Activated CD4-positive, alpha-beta T cell treated with anti-CD3 and anti-CD28 coated beads, Interleukin-2, amount 50 U/mL, for 24 hours (primary cell): ENCODE measurements at regions not wholly inside any gene's neighbourhood (a gene's known extent, or its start where the extent isn't known, plus 50 kb on each side); places are given as distances from the start of the nearest gene placed in this dataset.
"Not testable (repeated sequence)": the region's sequence is repeated elsewhere in the genome, so short reads cannot be mapped to it uniquely, and the experiment has no call there.

Source experiments
- DNase-seq, 2 donors: peaks; one replicate each; pipeline ENCODE4 v3.0.0-alpha.2; 2020; ENCODE audit warnings: low read depth in 1 of 2, low spot score in 1 of 2

DNA sequence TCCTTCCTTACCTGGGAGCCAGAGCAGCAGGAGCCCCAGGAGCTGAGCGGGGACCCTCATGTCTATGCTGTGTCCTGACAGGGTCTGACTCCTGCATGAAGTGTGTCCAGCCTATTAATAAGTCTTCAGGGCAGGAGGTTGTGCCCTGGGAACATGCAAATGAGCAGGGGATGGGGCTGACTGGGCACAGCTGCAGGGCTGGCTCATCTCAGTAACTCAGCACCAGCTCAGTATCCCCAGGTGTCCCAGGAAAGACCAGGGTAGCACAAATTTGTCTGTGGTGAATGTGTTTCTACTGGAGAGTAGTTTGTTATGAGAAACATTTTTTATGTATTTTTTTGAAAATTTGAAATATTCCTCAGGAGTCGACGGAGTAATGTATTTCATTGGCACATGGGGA, 301.3 kb downstream of the RPIA start:
- DNase-seq: not testable (repeated sequence)

DNA sequence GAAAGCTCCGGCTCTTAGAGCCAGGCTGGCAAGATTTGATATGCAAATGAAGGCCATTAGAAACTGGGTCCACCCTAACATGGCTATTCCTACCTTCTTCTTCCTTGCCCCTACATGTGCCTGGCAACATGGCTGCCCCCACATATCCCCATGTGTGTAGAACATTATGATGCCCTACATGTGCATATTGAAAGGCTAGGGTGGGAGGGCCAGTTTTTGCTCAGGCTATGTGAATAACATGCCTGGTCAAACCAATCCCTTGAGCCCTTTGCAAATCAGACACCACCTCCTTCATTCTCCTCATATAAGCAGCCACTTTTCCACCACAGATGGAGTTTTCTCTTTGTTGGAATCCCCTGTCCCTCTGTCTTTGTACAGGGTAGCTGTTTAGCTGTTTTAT, 303.4 kb downstream of the RPIA start:
- not testable (repeated sequence) for DNase-seq

DNA sequence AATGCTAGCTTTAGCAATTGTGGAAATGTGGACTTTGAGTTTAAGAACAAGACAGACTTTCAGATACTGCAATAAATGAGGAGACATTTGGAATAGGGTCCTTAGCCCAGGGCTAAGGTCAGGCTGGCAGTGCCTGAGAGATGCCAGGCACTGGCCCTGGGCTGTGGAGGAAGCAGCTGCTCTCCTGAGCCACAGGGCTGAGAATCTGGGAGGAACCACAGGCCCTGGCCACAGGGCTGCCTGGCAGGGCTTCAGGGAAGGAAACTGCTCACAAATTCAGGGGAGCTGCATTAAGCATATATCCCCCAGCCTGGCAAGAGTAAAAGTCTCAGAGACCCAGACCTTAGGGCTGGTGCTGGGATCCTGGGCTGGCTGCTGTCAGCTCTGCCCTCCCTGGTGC, 305.1 kb downstream of the RPIA start:
- not testable (repeated sequence) for DNase-seq

DNA sequence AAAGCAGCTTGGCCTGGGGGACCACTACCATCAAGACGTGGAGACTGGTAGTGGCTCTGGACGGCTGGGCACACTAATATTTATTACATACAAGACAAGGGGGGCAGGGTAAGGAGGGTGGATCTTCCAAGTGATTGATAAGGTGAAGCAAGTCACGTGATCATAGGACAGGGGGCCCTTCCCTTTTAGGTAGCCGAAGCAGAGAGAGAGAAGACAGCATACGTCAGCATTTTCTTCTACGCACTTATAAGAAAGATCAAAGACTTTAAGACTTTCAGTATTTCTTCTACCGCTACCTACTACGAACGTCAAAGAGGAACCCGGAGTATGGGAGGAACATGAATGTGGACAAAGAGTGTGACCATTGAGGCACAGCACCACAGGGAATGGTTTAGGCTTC, 307.9 kb downstream of the RPIA start:
- no peak for DNase-seq

DNA sequence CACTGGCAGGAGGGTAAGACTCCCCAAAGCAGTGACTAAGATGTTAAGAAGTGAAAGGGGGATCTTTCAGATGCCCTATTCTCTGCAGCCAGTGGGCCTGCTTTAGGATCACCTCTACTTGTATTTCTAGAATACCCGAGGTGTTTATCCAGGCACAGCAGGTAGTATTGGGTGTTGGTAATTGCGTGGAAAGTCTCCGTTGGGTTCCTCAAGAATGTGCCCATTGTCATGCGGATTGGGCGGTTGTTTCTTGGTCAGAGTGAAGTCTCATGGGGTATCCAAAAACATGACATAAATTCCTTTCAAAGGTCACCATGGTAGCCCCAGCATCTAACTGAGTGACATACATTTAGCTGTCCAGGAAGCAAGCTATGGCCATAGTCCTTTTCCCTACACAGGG, 308.8 kb downstream of the RPIA start:
- no peak for DNase-seq

DNA sequence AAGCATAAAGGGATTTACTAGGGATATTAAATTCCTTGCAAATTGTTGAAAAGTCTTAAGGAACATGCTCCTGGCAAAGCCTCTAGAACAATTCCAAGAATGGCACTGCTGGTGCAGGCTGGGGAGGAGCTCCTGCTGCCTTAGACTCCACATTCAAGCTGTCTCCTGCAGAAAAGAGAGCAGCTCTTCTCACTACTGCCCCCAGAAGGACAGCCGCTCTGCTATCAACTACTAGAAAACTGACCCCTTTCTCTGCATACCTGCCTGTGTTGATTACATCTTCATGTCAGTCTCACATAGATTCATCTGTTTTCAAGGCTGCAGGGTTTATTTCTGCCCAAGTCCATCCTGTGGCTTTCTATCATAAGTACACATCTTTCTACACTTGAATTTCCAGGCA, 312.8 kb downstream of the RPIA start:
- DNase-seq: not testable (repeated sequence)

DNA sequence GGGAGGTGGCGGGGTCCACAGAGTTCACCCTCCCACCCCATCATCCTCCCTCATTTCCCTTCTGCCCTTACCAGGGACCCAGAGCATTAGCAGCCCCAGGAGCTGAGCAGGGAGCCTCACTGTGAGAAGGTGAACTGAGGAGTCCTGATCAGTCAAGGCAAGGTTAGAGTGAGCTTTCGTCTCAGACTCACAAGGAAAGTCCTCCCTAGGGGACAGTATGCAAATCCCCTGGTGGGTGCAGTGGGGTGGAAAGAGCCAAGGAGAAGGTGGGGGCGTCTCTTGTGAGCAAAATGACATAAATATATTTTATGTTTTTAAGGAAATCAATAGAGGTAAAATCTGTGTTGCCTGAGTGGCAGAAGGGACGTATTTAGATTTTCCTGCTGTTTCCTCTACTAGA, 329.1 kb downstream of the RPIA start:
- not testable (repeated sequence) for DNase-seq

DNA sequence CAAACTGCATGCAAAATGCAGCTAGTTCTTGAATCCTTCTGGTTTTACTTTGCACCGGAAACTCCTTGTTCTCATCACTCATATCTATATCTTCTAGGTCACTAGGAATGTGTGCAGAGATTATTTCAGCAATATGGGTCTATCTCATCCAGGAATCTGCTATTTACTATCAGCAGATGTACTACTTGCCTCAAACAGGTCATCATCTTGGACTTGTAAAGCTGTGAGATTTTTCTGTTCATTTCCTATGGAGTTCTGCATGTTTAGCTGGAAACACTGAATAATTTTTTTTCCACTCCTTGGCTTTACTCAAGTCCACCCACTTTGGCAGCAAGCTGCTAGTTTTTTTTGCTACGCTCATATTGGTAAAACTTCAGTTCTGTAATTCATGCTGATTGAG, 334.8 kb downstream of the RPIA start:
- not testable (repeated sequence) for DNase-seq

DNA sequence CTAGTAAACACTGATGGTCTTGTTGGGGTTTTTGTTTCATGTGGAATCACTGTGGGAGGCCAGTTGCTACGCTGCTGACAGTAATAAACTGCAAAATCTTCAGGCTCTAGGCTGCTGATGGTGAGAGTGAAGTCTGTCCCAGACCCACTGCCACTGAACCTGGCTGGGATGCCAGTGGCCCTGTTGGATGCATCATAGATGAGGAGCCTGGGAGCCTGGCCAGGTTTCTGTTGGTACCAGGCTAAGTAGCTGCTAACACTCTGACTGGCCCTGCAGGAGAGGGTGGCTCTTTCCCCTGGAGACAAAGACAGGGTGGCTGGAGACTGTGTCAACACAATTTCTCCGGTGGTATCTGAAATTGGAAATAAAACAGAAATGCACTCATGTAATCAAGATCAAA, 335.6 kb downstream of the RPIA start:
- not testable (repeated sequence) for DNase-seq

DNA sequence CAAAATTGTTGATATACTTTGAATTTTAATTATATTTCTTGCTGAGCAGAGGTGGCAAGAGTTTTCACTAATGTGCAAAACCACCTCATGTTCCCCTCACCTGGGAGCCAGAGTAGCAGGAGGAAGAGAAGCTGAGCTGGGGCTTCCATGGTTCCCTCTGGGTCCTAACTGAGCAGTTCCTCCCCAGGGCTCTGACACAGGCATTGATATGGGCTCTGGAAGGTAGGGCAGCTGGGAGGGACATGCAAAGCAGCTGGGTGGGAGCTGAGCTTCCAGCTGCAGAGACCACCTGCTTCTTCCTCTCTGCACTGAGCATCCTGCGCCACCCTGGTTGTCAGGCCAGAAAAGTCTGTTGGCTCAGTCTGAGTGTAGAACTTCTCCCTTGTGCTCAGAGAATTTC, 336.1 kb downstream of the RPIA start:
- DNase-seq: not testable (repeated sequence)

DNA sequence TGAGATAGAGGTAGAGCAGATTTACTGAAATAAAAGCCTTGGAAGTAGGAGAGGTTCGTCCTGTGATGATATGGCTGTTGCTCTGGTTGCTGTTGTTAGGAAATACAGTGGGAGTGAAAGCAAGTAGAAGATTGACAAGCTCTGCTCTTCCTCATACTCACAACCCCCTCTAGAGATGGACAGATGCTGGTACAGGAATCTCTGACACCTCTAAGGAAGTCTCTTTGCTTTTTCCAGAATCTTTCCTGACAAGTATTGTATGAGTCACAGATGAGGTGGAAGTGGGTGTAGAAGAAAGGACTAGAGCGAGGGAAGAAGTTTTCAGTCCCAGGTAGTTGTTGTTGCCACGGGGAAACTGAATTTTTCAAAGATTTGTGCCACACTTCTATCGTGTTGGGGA, 337.8 kb downstream of the RPIA start:
- DNase-seq: not testable (repeated sequence)

DNA sequence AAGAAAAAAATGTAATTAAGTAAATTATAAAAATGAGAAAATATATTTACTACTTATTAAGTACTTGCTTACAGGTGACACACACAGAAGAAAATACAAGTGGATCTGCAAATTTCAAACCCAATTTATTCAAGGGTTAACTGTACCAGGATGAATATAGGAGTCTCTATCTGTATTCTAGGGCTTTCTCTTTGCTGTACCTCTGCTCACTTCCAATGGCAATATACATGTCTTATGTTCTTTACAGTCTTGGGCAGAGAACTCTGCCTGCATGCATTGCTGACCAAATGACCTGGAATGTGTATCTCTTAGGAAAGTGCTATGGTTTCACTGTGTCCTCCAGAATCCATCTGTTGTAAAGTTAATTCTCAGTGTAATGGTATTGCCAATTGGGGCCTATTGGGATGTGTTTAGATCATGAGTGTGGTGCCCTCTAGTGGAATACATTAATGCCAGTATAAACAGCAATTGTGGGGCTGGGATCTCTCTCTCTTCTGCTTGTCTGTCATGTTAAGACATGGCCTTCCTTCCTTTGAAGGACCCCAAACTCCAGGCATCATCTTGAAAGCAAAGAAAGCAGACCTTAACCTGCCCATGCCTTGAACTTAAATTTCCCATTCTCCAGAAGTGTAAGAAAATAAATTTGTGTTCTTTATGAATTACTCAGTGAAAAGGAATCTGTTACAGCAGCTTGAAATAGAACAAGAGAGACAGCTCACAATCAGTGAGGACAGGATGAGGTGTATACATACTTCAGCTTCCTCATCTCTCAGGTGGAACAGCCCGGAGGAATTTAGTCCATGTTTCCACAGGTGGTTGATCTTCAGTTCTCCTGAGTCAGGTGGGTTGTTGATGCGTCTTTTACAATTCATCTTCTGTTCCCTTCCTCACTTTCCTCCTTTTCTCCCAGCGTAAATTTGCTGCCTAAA, 356.9 kb downstream of the RPIA start:
- not testable (repeated sequence) for DNase-seq

DNA sequence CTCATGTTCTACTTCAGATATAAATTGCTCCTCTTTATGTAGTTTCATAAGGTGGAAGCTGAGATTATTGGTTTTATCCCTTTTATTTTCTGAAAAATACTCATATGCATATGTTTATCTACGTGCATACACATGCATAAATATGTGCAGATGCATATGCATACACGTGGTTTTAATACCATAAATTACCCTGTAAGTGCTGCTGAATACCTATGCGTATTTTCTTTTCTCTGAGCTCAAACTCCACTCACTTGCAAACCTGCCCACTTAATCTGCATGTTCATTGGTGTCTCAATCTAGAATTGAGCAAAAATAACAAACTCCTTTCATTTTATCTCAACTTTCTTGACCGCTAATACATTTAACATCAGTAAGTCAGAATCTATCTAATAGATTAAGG, 367.1 kb downstream of the RPIA start:
- not testable (repeated sequence) for DNase-seq

DNA sequence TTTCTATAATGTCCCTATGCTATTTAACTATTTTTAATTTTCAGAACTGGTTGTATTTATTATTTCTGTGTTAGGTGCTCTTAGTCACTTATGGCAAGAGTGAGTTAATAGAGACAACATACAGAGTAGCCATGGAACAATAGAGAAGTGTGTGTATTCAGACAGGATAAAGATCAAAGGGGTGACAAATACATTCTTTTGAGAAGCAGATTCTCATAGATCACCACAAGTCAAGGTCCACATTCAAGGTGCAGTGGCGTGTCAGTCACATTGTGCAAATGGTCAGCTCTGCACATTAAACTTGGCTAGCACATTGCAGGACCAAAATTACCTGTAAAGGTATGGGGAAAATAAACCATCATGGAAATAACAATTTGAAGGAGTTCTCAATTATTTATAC, 369.7 kb downstream of the RPIA start:
- DNase-seq: not testable (repeated sequence)

DNA sequence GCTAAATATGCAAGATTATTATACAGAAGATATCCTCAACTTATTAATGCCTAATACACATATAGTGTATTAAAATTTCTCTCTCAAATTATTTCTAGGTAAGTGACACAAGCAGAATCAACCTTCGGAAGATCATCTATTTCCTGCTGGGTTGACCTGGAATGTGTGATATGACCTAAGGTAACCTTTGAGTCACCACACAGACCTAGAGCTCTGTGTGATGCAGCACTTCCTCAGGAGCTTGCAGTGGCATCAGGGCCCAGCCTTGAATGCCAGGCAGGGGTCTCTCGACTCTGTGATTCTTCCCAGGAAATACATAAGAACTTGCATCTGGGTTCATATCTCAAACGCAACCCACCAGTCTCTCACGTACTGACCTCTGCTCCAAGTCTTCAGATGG, 385.3 kb downstream of the RPIA start:
- DNase-seq: not testable (repeated sequence)

DNA sequence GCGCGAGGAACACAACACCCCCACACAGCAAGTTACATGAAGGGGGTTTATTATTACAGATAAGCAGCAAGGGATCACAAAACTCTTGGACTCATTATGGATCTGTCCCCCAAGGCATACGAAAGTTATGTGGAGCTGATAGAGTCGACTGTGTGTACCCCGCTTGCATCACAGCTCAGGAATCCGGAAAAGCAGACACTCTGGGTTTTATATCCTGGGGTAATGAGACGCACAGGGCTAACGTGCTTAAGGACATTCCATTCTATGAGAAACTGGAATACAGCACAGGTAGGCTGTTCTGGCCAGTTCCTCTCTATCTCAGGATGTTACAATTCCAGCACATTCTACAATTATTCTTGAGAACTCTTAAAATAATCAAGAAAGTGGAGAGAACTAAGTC, 401.4 kb downstream of the RPIA start:
- not testable (repeated sequence) for DNase-seq

DNA sequence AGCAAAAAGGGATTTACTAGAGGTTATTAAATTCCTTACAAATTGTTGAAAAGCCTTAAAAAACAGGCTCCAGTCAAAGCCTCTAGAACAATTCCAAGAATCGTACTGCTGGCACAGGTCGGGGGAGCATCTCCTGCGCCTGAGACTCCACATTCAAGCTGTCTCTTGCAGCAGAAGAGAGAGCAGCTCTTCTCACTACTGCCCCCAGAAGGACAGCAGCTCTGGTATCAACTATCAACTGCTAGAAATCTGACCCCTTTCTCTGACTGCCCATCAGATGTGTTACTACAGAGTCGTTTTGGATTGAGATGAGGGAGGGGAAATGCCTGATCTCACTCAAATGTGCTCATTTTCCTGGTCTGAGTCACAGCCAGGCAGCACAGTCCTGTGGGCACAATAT, 403.6 kb downstream of the RPIA start:
- DNase-seq: not testable (repeated sequence)

DNA sequence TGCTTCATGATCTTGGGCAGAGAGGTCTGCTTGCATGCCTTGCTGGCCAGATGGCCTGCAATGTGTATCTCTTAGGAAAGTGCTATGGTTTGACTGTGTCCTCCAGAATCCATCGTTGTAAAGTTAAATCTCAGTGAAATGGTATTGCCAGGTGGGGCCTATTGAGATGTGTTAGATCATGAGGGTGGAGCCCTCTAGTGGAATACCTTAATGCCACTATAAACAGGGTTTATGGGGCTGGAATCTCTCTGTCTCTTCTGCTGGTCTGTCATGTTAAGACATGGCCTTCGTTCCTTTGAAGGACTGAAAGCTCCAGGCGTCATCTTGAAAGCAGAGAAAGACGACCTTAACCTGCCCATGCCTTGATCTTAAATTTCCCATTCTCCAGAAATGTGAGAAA, 411.1 kb downstream of the RPIA start:
- not testable (repeated sequence) for DNase-seq

DNA sequence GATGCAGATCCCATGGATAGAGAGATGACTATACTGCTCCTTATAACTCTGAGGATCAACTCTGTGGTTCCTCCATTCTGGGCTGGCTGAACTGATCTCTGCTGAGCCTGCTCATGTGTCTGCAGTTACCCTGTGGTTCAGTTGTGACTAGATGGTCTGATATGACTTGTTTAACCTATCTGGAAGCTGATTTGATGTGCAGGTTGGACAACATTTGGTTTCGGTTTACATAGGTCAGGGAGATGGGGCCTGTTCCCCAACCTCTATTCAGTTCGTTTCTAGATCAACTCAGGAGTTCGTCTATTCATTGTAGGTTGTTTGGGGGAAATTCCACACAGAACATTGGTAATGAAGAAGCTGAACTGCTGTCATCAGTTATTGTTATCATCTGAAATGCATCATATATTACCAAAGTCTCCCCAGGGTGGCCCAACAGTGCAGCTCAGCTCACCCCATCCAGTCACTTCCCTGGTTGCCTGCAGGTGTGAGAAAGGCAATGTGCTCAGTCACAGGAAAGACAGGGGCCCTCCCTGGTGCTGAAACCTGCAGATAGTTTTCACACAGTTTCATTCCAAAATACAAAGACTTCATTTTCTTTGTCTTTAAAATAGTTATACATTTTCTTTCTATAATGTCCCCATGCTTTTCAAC, 415.0 kb downstream of the RPIA start:
- not testable (repeated sequence) for DNase-seq

DNA sequence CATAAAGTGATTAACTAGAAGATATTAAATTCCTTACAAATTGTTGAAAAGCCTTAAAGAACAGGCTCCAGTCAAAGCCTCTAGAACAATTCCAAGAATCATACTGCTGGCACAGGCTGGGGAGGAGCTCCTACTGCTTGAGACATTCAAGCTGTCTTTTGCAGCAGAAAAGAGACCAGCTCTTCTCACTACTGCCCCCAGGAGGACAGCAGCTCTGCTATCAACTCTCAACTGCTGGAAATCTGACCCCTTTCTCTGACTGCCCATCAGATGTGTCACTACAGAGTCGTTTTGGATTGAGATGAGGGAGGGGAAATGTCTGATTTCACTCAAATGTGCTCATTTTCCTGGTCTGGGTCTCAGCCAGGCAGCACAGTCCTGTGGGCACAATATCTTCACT, 421.0 kb downstream of the RPIA start:
- not testable (repeated sequence) for DNase-seq

DNA sequence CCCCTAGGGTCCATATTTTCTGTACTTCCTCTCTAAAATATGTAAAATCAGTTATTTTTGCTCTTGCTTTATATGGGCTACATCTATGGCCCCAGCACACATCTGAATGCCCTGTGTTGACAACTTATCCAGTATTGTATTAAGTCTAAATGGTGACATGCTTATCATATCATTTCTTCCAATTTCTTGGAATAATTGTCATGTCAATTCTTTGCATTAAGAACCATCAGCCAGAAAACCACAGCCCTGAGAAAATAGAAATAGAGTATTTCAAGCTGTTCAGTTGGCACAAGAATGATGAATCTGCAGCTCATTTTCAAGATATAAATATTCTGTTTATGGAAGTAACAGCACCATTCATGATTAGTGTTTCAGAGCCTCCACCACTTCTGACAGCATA, 421.8 kb downstream of the RPIA start:
- not testable (repeated sequence) for DNase-seq

DNA sequence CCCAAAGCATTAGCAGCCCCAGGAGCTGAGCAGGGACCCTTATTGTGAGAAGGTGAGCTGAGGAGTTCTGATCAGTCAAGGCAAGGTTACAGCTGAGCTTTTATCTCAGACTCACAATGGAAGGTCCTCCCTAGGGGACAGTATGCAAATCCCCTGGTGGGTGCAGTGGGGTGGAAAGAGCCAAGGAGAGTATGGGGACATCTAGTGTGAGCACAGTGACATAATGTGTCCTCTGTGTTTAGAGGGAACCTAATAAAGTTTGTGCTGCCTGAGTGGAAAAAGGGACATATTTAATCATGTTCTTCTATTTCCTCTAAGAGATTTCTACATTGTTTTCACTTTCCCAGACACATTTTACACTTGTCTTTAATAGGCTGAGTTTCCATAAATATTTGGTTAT, 438.0 kb downstream of the RPIA start:
- DNase-seq: not testable (repeated sequence)
